GM19324 (cell line): ENCODE measurements at regions not wholly inside any gene's neighbourhood (a gene's known extent, or its start where the extent isn't known, plus 50 kb on each side); places are given as distances from the start of the nearest gene placed in this dataset.
"Not testable (repeated sequence)": the region's sequence is repeated elsewhere in the genome, so short reads cannot be mapped to it uniquely, and the experiment has no call there.

Experiments used
- ATAC-seq: cut with Tn5 transposase; IDR thresholded peaks from one replicate; pipeline ENCODE4 v1.9.1; 2021; ENCODE audit warnings: mild to moderate bottlenecking, moderate library complexity; ENCODE audit not compliant: unreplicated experiment, low FRiP score

DNA sequence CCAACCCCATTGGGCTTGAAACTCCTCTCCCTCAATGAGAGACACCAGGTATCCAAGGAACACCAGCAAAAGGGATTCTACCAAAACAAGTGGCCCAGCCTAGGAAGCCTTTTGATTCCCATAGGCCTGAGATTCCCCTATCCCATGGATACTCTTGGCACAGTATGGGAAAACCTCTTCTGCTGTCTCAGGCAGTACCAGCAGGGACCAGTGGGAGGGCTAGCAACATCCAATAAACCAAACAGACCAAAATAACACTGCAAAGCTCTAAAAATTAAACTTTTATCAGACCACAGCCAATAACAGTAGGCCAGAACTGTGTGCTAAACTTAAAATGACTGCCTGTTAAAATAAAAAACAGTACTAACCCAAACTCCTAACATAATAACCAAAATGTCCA lies 153.9 kb upstream of the CES5A start:
- ATAC-seq, result no peak

DNA sequence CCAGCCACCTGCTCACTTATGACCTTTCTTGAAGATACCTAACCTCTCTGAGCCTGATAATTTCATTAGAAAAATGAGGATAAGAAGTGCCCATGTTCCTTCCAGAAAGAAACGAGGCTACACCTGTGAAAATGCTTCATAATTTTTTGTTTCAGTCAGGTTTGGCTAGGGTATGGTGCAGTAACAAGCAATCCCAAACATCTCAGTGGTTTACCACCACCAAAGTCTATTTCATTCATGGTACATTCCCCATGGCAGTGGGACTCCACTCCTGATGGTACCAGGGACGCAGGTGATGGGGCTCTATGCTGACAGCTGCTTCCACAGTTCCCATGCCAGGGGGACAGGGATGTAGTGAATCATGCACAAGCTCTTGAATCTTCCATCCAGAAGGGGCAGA lies 147.6 kb upstream of the CES5A start:
- no peak for ATAC-seq

DNA sequence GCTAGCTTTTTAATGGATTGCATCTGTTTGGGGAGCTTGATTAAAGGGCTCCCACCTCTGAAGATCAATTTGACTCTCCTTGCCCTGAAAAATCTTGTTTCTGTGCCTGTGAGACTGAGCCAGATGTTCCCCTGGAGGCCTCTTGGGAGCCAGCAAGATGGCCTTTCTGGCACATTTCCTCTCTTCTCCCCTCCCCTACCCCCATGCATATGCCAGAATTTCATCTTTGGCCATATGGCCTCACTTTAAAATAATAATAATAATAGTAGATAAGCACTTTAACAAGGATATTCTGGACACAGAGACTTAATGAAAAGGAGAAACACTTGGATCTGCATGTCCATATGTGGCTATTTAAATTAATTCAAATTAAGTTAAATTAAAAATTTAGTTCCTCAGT lies 144.1 kb upstream of the CES5A start:
- no peak for ATAC-seq

DNA sequence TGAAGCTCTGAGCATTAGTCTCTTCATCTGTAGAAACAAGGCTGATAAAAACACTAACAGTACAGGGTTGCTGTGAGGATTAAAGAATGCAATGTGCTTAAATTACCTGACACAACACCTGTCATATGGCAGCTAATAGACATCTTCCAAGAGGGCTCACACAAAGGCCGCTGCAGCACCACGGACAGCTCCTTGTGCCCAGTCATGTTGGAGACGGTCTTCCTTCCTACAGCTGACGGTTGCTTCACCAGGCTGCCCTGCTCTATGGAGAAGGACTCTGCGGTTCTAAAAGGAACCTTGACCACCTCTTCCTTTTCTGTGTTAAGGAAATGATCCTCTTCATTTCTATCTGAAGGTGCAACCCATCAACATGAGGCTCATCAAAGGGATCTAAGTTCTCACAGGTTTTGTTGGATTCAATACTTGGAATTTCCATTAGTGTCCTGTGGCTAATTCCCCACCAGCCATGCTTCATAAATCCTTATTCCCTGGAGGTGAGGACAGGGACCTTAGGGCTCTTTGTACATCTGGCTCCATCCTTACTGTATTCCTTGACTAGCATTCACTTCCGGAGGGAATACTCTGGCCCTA lies 138.9 kb upstream of the CES5A start:
- ATAC-seq, result no peak

DNA sequence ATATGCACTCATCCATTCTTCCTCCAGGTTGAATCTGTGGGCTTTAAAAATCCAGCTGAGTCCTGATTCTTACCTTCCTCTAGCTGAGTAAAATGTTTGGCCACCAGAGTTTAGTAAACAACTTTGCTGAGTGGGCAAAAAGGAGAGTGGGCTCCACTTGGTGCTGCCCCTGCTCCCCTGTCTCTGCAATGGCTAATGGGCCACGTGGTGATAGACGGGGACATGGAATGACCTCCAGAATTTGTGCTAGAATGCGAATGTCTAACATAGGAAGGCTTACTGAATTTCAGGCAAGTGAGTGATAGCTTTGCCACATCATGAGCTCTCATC lies 137.3 kb upstream of the CES5A start:
- ATAC-seq, result no peak

DNA sequence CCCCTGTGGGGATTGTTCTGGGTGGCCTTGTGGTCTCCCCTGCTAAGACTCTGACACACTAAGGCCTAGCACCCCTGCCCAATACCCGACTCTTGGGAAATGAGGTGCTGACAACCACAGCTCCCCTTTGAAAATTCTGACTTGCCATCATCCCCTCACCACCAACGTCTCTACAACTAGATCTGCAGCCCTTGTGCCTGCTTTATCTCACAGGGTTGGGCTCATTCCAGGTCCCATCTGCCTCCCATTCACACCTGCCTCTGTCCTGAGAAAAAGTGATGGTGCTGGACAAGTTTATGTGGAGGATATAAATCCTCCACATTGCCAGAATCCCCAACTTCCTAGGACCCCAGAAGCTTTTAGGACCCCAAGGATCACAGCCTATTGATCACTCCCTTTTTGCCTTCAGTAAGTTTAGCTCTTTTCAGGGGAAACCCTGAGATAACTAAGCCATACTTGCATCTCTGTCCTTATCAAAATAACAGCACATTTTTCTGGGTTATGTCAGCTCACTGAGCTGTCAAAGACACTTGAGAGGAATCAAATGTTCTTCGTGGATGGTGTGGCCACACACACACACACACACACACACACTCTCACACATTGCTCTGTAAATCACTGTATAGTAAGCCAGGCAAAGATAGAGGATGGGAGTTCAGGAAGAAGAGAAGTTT lies 136.8 kb upstream of the CES5A start:
- ATAC-seq, result no peak

DNA sequence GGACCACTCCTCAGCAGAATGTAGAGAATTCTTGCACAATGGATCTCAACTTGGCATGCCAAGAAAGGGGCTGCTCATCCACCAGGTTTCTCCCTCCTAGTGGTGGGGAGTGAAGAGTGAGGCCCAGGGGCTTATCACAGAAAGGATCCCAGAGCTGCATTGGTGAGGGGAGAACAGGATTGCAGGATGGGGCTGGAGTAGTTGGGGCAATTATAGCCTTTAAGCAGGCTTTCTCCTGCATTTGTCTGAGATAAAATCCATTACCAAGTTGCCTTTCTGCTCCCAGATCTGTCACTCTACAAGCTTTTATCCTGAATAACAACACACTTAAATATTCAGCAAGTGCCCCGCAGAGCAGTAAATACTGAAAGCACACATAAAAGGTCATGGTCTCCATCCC lies 130.8 kb upstream of the CES5A start:
- no peak for ATAC-seq

DNA sequence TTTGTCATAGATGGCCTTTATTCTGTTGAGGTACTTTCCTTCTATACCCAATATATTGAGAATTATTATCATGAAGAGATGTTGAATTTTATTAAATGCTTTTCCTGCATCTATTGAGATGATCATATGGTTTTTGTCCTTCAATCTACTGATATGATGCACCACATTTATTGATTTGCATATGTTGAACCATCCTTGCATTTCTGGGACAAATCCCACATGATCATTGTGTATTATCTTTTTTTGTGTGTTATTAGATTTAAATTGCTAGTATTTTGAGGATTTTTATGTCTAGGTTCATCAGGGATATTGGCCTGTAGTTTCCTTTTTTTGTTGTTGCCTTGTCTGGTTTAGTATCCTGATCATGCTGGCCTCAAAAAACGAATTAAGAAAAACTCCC lies 124.5 kb upstream of the CES5A start:
- no peak for ATAC-seq

DNA sequence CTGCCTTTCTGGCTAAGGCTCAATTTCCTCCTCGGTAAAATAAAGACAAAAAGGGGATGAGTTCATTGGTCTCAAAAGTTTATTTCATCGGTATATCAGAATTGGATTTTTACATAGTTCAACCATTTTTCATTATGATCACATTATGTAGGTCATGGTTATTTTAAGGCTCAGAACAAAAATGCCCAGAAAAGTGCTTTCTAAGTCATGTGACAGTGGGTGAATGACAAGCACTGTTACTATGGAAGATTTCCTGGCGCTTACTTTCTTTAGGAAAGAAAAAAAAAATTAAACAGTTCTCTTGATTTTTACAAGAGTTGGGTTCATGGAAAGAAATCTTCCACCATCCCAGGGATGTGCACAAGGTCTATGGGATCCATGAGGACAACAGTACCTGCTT lies 117.9 kb upstream of the CES5A start:
- no peak for ATAC-seq

DNA sequence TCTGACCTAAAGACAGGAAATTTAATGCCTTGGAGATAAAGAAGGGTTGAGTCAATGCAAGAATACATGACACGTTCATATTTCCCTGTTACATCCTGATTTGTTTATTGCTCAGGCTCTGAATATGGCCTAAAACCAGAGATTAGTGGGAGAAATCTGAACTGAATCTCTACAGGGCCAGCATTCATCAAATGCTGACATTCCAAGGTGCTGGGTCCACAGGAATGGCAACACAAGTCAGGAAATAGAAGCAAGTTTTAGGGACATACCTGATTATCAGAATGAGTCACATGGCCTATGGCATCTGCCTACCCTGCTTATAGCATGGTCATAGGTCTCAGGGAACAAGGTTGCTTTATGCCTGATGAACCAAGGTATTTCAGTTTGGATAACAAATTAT lies 117.4 kb upstream of the CES5A start:
- no peak for ATAC-seq

DNA sequence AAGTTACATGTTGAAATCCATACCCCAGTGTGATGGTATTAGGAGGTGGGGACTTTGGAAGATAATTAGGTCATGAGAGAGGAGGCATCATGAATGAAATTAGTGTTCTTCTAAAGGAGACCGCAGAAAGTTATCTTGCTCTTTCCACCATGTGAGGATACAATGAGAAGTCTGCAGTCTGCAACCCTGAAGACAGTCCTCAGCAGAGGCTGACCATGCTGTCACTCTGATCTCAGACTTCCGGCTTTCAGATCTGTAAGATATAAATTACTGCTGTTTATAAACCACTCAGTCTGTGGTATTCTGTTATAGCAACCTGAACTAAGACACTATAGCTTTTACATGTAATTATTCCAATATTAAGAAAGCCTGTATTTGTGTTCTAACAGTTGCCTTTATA lies 116.7 kb upstream of the CES5A start:
- no peak for ATAC-seq

DNA sequence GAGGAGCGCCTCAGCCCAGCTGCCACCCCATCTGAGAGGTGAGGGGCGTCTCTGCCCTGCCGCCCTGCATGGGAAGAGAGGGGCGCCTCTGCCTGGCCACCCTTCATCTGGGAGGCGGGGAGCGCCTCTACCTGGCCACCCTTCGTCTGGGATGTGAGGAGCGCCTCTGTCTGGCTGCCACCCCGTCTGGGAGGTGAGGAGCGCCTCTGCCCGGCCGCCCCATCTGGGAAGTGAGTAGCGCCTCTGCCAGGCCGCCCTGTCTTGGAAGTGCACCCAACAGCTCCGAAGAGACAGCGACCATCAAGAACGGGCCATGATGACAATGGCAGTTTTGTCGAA lies 114.4 kb upstream of the CES5A start:
- ATAC-seq, result no peak

DNA sequence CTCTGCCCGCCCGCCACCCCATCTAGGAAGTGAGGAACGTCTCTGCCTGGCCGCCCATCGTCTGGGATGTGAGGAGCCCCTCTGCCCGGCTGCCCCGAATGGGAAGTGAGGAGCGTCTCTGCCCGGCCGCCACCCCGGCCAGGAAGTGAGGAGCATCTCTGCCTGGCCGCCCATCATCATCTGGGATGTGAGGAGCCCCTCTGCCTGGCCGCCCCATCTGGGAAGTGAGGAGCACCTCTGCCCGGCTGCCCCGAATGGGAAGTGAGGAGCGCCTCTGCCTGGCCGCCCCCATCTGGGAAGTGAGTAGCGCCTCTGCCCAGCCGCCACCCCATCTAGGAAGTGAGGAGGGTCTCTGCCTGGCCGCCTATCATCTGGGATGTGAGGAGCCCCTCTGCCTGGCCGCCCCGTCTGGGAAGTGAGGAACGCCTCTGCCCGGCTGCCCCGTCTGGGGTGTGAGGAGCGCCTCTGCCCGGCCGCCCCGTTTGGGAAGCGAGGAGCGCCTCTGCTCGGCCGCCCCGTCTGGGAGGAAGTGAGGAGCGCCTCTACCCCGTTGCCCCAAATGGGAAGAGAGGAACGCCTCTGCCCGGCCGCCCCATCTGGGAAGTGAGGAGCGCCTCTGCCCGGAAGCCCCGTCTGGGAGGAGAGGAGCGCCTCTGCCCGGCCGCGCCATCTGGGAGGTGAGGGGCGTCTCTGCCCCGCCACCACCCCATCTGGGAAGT lies 113.8 kb upstream of the CES5A start:
- ATAC-seq, result not testable (repeated sequence)

DNA sequence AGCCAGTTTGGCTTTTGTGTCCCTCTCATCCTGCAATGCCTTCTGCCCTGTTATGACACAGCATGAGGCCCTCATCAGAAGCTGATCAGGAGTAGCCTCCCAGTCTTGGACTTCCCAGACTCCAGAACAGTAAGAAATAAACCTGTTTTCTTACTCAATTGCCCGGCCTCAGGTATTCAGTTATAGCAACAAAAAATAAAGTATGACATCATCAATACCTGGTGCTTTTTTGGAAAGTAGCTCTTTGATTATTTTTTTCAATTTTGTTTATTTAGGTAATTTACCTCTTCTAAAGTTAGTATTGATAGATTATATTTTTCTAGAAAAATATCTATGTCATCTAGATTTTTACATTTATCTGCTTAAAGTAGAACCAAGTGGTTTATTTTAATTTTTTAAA lies 112.8 kb upstream of the CES5A start:
- ATAC-seq, result no peak

DNA sequence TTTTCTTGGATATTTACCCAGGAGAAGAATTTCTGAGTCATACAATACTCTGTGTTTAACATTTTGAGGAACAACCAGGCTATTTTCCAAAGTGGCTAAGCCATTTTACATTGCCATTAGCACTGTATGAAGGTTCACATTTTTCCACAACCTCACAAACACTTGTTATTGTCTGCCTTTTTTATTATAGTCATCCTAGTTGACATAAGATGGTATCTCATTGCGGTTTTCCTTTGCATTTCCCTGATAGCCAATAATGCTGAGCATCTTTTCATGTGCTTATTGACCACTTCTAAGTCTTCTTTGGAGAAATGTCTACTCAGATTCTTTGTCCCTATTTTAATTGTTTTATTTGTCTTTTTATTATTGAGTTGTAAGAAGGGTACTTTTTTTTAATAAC lies 107.4 kb upstream of the CES5A start:
- no peak for ATAC-seq

DNA sequence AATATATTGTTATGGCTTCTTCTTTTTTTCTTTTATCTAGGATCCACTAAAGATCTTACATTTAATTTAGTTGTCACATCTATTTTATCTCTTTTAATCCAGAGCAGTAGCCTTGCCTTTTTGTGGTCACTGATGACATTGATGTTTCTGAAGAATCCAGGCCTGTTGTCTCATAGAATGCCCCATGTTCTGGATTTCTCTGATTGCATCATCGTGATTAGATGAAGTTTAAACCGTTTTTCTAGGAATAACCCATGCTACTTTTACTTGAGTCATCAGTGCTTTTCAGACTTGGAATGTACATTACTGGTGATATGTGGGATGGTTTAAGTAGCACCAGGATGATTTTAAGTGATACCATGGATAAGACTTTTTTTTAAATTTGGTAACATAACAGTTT lies 106.4 kb upstream of the CES5A start:
- ATAC-seq, result no peak

DNA sequence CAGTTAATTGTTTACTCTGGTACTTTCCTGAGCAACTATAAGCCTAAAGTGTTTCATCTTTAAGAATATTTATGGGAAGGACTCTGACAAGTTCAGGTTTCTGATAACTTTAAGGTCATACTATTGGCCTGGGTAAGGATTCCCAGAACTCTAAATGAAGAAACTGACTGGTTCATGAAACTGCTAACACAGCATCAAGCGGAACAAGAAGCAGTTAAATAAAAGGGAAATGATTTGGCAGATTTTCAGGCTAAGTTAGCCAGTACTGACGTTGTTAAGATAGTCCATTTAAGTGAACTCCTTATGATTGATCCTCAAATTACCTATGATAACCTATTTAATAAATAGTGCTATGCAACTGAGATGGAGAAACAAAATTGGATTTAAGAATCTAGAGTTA lies 101.6 kb upstream of the CES5A start:
- no peak for ATAC-seq

DNA sequence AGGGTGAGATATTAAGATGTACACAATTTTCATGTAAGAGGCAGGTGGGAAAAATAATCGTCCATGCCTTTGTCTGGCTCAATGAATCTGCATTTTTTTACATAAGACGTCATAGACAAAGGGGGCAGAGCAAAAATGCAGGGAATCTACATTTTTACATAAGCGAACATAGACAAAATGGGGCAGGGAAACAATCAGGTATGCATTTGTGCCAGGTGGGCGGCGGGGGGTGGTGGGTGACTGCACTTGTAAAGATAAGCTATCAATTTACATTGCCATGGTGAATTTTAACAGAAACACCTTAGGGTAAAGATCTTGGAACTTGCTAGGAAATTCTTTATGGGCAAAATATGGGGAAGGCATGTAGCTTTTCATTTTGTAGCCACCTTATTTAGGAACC lies 96.3 kb upstream of the CES5A start:
- no peak for ATAC-seq

DNA sequence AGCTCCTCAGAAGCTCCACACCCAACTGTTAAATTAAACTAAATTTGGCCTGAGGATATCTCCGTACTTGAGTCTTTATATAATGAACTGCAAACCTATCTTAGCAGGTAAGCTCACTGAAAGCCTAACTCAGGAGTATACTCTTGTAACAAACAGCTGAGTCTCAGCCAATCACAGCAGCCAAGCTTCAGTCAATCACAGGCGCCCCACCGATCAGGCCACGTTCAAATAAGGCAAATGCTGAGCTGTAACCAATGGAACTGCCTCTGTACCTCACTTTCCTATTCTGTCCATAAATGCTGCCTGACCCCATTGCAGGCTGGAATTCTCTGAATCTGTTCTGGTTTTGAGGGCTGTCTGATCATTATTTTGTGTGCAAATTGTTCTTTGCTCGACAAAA lies 93.0 kb upstream of the CES5A start:
- no peak for ATAC-seq

DNA sequence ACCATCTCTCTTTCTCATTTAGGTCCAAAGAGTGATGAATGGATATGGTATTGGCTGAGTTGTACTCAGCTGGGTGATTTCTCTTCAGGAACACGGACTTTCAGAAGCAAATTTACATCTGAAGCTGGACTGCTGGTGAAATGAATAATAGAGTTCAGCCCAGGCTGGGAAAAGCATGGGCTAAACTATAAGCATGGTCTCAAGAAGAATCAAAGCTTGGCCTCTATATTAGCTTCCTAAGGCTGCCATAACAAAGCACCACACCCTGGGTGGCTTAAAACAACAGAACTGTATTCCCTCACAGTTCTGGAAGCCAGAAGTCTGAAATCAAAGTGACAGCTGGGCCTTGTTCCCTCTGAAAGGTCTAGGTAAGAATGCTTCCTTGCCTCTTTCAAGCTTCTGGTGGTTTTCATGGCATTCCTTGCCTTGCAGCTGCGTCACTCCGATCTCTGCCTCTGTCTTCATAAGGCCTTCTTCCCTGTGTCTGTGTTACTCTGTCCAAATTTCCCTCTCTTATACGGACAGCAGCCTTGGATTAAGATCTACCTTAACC lies 89.8 kb upstream of the CES5A start:
- no peak for ATAC-seq

DNA sequence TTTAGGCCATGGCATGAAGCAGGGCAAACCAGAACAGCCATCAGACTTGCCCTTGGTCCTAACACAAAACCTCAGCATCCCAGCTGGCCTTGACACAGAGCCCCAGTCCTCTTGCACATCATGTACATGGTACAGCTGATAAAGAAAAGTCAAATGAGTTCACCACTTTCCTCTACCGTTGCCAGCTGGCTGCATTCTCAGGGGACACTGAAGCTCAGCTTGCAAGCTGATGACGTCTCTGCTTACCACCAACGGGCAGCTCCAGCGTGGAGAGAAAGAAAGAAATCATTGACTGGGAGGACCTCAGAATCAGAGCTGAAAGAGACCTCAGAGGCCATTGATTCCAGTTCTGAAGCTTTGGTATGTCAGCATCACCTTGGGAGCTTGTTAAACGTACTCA lies 80.7 kb upstream of the CES5A start:
- ATAC-seq, result no peak

DNA sequence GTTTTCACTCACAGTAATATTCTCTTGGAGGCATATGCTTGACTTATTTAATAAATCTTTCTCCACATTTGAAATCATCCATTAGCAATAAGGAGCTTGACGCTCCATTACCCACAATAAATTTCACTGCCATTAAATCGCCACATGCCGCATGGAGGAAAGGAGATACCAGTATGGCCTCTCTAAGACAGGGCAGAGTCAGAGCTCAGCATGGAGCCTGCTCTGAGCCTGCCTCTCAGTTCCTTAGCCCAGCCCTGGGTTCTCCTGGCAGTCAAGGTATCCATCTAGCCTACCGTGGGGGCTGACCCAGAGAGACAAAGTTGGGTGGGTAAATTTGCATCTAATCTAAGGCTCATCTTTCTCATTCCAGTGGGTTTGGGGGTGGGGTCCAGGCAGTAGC lies 80.3 kb upstream of the CES5A start:
- ATAC-seq, result no peak
